Cardiac fibroblast (primary cell): ENCODE measurements at regions not wholly inside any gene's neighbourhood (a gene's known extent, or its start where the extent isn't known, plus 50 kb on each side); places are given as distances from the start of the nearest gene placed in this dataset.

Source experiments
- DNase-seq, 2 donors: peaks; one replicate each; pipeline versions ENCODE4 v3.0.0 to v3.0.0-alpha.2; 2010; ENCODE audit warnings: low read depth in 2 of 2
- H3K4me3 ChIP-seq, 2 donors: replicated peaks in 1 of 2; 1 replicate in 1 of 2; 2 replicates in 1 of 2; pipeline ENCODE4 v1.5.1; 2011; ENCODE audit warnings: low read depth in 2 of 2, low read length in 2 of 2, mild to moderate bottlenecking in 2 of 2, moderate library complexity in 1 of 2
- TF ChIP-seq, protein P1 (sequence below): IDR thresholded peaks from one replicate; pipeline ENCODE4 v1.5.1; 2011; ENCODE audit warnings: low read depth, mild to moderate bottlenecking, low read length, inconsistent platforms

GRCh38 chr19:5237190-5237780, 103.3 kb downstream of the PTPRS start:
- TF ChIP-seq, protein P1, sequence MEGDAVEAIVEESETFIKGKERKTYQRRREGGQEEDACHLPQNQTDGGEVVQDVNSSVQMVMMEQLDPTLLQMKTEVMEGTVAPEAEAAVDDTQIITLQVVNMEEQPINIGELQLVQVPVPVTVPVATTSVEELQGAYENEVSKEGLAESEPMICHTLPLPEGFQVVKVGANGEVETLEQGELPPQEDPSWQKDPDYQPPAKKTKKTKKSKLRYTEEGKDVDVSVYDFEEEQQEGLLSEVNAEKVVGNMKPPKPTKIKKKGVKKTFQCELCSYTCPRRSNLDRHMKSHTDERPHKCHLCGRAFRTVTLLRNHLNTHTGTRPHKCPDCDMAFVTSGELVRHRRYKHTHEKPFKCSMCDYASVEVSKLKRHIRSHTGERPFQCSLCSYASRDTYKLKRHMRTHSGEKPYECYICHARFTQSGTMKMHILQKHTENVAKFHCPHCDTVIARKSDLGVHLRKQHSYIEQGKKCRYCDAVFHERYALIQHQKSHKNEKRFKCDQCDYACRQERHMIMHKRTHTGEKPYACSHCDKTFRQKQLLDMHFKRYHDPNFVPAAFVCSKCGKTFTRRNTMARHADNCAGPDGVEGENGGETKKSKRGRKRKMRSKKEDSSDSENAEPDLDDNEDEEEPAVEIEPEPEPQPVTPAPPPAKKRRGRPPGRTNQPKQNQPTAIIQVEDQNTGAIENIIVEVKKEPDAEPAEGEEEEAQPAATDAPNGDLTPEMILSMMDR: no peak
- H3K4me3 ChIP-seq: no peak overlapping the region
- no peak for DNase-seq

- TF ChIP-seq, protein P1: no peak
- H3K4me3 ChIP-seq: no peak overlapping the region
- DNase-seq: no peak
These were observed 105.0 kb downstream of the PTPRS start for GRCh38 chr19:5235458-5236219.

- H3K4me3 ChIP-seq: no peak overlapping the region
- TF ChIP-seq, protein P1: no peak
- no peak for DNase-seq
These were observed 106.2 kb downstream of the PTPRS start for GRCh38 chr19:5234412-5234811.

GRCh38 chr19:5232798-5233505, 107.7 kb downstream of the PTPRS start:
- no peak overlapping the region for H3K4me3 ChIP-seq
- TF ChIP-seq, protein P1: no peak
- DNase-seq: peak in 1 of 2 donors; percentile 5

- H3K4me3 ChIP-seq: no peak overlapping the region
- DNase-seq: peak in 1 of 2 donors; percentile 13
- TF ChIP-seq, protein P1: no peak
These were observed 108.5 kb downstream of the PTPRS start for GRCh38 chr19:5231857-5232678.
